GM21737 (cell line): ENCODE measurements at regions not wholly inside any gene's neighbourhood (a gene's known extent, or its start where the extent isn't known, plus 50 kb on each side); places are given as distances from the start of the nearest gene placed in this dataset.
"Not testable (repeated sequence)": the region's sequence is repeated elsewhere in the genome, so short reads cannot be mapped to it uniquely, and the experiment has no call there.

ENCODE experiments used
- ATAC-seq: cut with Tn5 transposase; IDR thresholded peaks from one replicate; pipeline ENCODE4 v1.9.1; 2021; ENCODE audit warnings: mild to moderate bottlenecking, moderate library complexity; ENCODE audit not compliant: unreplicated experiment

GRCh38 chr2:205865905-205866441 is 183.7 kb downstream of the NRP2 start:
- ATAC-seq = no peak

- no peak for ATAC-seq
These were observed 182.8 kb downstream of the NRP2 start for GRCh38 chr2:205865056-205865455.

- no peak for ATAC-seq
These were observed 182.2 kb downstream of the NRP2 start for GRCh38 chr2:205864491-205864890.

GRCh38 chr2:205862761-205863160 is 180.5 kb downstream of the NRP2 start:
- ATAC-seq = not testable (repeated sequence)

GRCh38 chr2:205860885-205861284 is 178.6 kb downstream of the NRP2 start:
- ATAC-seq = no peak

- no peak for ATAC-seq
These were observed 177.9 kb downstream of the NRP2 start for GRCh38 chr2:205860181-205860580.

GRCh38 chr2:205858881-205859441 is 176.7 kb downstream of the NRP2 start:
- ATAC-seq = no peak

GRCh38 chr2:205858275-205858674 is 176.0 kb downstream of the NRP2 start:
- no peak for ATAC-seq

GRCh38 chr2:205857520-205858237 is 175.4 kb downstream of the NRP2 start:
- ATAC-seq = no peak

- ATAC-seq = no peak
These were observed 170.2 kb downstream of the NRP2 start for GRCh38 chr2:205852457-205852856.

- ATAC-seq = no peak
These were observed 168.3 kb downstream of the NRP2 start for GRCh38 chr2:205850611-205851010.

- no peak for ATAC-seq
These were observed 167.8 kb downstream of the NRP2 start for GRCh38 chr2:205850132-205850531.

- no peak for ATAC-seq
These were observed 166.8 kb downstream of the NRP2 start for GRCh38 chr2:205849136-205849535.

- no peak for ATAC-seq
These were observed 166.3 kb downstream of the NRP2 start for GRCh38 chr2:205848601-205849000.
